Ovary (tissue), 3 donors: ENCODE measurements at regions not wholly inside any gene's neighbourhood (a gene's known extent, or its start where the extent isn't known, plus 50 kb on each side); places are given as distances from the start of the nearest gene placed in this dataset.

Experiments used
- EP300 ChIP-seq: sonication (generic); formaldehyde crosslinking; IDR thresholded peaks from one replicate; pipeline ENCODE4 v1.6.1; 2017; ENCODE audit warnings: antibody characterized with exemption
- POLR2A ChIP-seq: fragments of 450-650 bp; IDR thresholded peaks from one replicate; pipeline ENCODE4 v1.6.1; 2017; ENCODE audit warnings: antibody characterized with exemption, mild to moderate bottlenecking, moderate library complexity
- TF ChIP-seq, protein P1 (sequence below), 3 donors: fragments of 450-650 bp in 2 of 3; fragments of 200-600 bp in 1 of 3; IDR thresholded peaks; one replicate each; pipeline versions ENCODE4 v1.5.1 to v1.8.0; 2016 to 2022; ENCODE audit warnings: antibody characterized with exemption in 3 of 3, mild to moderate bottlenecking in 1 of 3
- donor health status: DM: no; HTN: no; CAD: no.

- TF ChIP-seq POLR2A (no peak), EP300 (no peak)
- TF ChIP-seq, protein P1, sequence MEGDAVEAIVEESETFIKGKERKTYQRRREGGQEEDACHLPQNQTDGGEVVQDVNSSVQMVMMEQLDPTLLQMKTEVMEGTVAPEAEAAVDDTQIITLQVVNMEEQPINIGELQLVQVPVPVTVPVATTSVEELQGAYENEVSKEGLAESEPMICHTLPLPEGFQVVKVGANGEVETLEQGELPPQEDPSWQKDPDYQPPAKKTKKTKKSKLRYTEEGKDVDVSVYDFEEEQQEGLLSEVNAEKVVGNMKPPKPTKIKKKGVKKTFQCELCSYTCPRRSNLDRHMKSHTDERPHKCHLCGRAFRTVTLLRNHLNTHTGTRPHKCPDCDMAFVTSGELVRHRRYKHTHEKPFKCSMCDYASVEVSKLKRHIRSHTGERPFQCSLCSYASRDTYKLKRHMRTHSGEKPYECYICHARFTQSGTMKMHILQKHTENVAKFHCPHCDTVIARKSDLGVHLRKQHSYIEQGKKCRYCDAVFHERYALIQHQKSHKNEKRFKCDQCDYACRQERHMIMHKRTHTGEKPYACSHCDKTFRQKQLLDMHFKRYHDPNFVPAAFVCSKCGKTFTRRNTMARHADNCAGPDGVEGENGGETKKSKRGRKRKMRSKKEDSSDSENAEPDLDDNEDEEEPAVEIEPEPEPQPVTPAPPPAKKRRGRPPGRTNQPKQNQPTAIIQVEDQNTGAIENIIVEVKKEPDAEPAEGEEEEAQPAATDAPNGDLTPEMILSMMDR (IDR thresholded peaks at IDR 0.05) = no peak
Measured at GRCh38 chr6:105714846-105715245, 312.0 kb upstream of the PREP start.
